ENCODE measurements at regions not wholly inside any gene's neighbourhood (a gene's known extent, or its start where the extent isn't known, plus 50 kb on each side); places are given as distances from the start of the nearest gene placed in this dataset.
A peak's percentile ranks its signal among the peaks of the same experiment; 100 is the strongest.

DNA sequence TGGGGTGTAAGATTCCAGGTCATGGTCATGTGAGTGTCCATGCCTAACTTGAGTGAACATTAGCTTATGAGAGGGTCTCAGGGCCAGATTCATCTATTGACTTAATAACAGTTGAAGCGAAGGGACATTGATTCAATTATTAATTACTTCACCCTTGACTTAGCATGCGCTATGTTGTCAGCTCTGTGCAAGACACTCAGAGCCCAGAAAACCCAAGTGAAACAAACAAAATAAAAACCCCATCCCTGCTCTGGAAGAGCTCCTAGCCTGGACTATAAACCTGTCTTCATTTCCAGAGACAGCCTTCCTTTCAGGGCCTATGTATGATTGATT lies 66.0 kb upstream of the TNS3 start:
- H3K27ac ChIP-seq (ENCODE audit: low read depth in 2 of 2, low read length in 1 of 2), result peak overlapping the region in 1 of 2 experiments; percentile 30; a peak in 1 of 4 replicates
- CTCF ChIA-PET, result interaction anchor here (1.1 kb wide), 1 partner anchor 116 kb away, joined by 3 read pairs; no protein-coding TSS in a partner anchor
- WGBS (ENCODE audit: low lambda C conversion rate), result 100% methylated on average over 2 of the region's 2 CpGs

More for the DNA sequence above, 66.0 kb upstream of the TNS3 start:
- H3K4me2 ChIP-seq, result no peak overlapping the region
- H2AFZ ChIP-seq (ENCODE audit: low read depth), result no peak overlapping the region
- no peak overlapping the region for H3K4me3 ChIP-seq (ENCODE audit: low read depth in 2 of 2, low read length in 1 of 2)
- H3K79me2 ChIP-seq (ENCODE audit: insufficient read depth), result no peaks in the 10 kb centered on the region
- H3K9me2 ChIP-seq, result no peaks in the 10 kb centered on the region
- no peak overlapping the region for H3K9ac ChIP-seq
- TF ChIP-seq SIN3A (IDR thresholded peaks at IDR 0.05; ENCODE audit: borderline replicate concordance, low read depth, low read length), result no peak
- TF ChIP-seq, protein P1, sequence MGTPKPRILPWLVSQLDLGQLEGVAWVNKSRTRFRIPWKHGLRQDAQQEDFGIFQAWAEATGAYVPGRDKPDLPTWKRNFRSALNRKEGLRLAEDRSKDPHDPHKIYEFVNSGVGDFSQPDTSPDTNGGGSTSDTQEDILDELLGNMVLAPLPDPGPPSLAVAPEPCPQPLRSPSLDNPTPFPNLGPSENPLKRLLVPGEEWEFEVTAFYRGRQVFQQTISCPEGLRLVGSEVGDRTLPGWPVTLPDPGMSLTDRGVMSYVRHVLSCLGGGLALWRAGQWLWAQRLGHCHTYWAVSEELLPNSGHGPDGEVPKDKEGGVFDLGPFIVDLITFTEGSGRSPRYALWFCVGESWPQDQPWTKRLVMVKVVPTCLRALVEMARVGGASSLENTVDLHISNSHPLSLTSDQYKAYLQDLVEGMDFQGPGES (IDR thresholded peaks at IDR 0.05; ENCODE audit: low read depth, low read length), result no peak
- TF ChIP-seq TAF1 (IDR thresholded peaks at IDR 0.05; ENCODE audit: borderline replicate concordance, low read depth, low read length), result no peak
- no peak for TF ChIP-seq EZH2phosphoT487 (IDR thresholded peaks at IDR 0.05; ENCODE audit: borderline replicate concordance, low read depth)
- no peak for TF ChIP-seq NRF1 (IDR thresholded peaks at IDR 0.05; ENCODE audit: low read depth, low read length)
- TF ChIP-seq RXRA (IDR thresholded peaks at IDR 0.05; ENCODE audit: borderline replicate concordance, low read depth), result no peak
- no peak for TF ChIP-seq GABPA (IDR thresholded peaks at IDR 0.05; ENCODE audit: low read depth)
- TF ChIP-seq, protein P2, sequence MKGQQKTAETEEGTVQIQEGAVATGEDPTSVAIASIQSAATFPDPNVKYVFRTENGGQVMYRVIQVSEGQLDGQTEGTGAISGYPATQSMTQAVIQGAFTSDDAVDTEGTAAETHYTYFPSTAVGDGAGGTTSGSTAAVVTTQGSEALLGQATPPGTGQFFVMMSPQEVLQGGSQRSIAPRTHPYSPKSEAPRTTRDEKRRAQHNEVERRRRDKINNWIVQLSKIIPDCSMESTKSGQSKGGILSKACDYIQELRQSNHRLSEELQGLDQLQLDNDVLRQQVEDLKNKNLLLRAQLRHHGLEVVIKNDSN (IDR thresholded peaks at IDR 0.05; ENCODE audit: borderline replicate concordance, low read depth), result no peak
- TF ChIP-seq POLR2AphosphoS5 (IDR thresholded peaks at IDR 0.05; ENCODE audit: low read depth, low read length), result no peak
- no peak for TF ChIP-seq CHD2 (IDR thresholded peaks at IDR 0.05; ENCODE audit: low read length, partially characterized antibody)
- TF ChIP-seq, protein P3, sequence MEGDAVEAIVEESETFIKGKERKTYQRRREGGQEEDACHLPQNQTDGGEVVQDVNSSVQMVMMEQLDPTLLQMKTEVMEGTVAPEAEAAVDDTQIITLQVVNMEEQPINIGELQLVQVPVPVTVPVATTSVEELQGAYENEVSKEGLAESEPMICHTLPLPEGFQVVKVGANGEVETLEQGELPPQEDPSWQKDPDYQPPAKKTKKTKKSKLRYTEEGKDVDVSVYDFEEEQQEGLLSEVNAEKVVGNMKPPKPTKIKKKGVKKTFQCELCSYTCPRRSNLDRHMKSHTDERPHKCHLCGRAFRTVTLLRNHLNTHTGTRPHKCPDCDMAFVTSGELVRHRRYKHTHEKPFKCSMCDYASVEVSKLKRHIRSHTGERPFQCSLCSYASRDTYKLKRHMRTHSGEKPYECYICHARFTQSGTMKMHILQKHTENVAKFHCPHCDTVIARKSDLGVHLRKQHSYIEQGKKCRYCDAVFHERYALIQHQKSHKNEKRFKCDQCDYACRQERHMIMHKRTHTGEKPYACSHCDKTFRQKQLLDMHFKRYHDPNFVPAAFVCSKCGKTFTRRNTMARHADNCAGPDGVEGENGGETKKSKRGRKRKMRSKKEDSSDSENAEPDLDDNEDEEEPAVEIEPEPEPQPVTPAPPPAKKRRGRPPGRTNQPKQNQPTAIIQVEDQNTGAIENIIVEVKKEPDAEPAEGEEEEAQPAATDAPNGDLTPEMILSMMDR (IDR thresholded peaks at IDR 0.05), result no peak
- no peak for TF ChIP-seq TEAD4 (IDR thresholded peaks at IDR 0.05; ENCODE audit: borderline replicate concordance, insufficient read depth)
- TF ChIP-seq RCOR1 (IDR thresholded peaks at IDR 0.05; ENCODE audit: low read length), result no peak
- no peak for TF ChIP-seq NFIC (IDR thresholded peaks at IDR 0.05; ENCODE audit: borderline replicate concordance)
- no peak for TF ChIP-seq YY1 (IDR thresholded peaks at IDR 0.05; ENCODE audit: low read depth)
- TF ChIP-seq, protein P4, sequence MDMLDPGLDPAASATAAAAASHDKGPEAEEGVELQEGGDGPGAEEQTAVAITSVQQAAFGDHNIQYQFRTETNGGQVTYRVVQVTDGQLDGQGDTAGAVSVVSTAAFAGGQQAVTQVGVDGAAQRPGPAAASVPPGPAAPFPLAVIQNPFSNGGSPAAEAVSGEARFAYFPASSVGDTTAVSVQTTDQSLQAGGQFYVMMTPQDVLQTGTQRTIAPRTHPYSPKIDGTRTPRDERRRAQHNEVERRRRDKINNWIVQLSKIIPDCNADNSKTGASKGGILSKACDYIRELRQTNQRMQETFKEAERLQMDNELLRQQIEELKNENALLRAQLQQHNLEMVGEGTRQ (IDR thresholded peaks at IDR 0.05; ENCODE audit: borderline replicate concordance, low read depth, low read length), result no peak
- TF ChIP-seq, protein P5, sequence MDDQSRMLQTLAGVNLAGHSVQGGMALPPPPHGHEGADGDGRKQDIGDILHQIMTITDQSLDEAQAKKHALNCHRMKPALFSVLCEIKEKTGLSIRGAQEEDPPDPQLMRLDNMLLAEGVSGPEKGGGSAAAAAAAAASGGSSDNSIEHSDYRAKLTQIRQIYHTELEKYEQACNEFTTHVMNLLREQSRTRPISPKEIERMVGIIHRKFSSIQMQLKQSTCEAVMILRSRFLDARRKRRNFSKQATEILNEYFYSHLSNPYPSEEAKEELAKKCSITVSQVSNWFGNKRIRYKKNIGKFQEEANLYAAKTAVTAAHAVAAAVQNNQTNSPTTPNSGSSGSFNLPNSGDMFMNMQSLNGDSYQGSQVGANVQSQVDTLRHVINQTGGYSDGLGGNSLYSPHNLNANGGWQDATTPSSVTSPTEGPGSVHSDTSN (IDR thresholded peaks at IDR 0.05), result no peak
- POLR2A ChIA-PET, result no interaction called here
- H3K9me3 ChIP-seq, result 0 out of 2 replicates have a peak, but pooled peaks cover 12% of the 10 kb centered on the region
- peaks cover 4 to 10% of the 10 kb centered on the region in 2 experiments; a peak in 3 of 4 replicates for H3K4me1 ChIP-seq (ENCODE audit: control insufficient read depth in 1 of 2, insufficient read depth in 2 of 2, low read depth in 1 of 2, low read length in 1 of 2)
- H3F3A ChIP-seq (replicated peaks; ENCODE audit: insufficient read depth), result peaks cover 15% of the 10 kb centered on the region
- no peak for DNase-seq
- H3K27me3 ChIP-seq (ENCODE audit: insufficient read depth), result no peaks in the 10 kb centered on the region
- H3K36me3 ChIP-seq (replicated peaks in 1 of 2; ENCODE audit: control insufficient read depth in 1 of 2, insufficient read depth in 2 of 2, low read length in 1 of 2), result peaks cover 0 to 5% of the 10 kb centered on the region in 2 experiments
- no peaks in the 10 kb centered on the region for H4K20me1 ChIP-seq (ENCODE audit: insufficient read depth)

Data from SK-N-SH (cell line).